Kidney (tissue), 13 donors: ENCODE measurements at regions not wholly inside any gene's neighbourhood (a gene's known extent, or its start where the extent isn't known, plus 50 kb on each side); places are given as distances from the start of the nearest gene placed in this dataset.
A peak's percentile ranks its signal among the peaks of the same experiment; 100 is the strongest.

Source experiments
- DNase-seq, 5 donors: peaks; one replicate each; pipeline ENCODE4 v3.0.0-alpha.2; 2013 to 2020
- FAIRE-seq: peaks from 2 replicates; lab custom pipeline; 2012; peaks lifted over from hg19 to GRCh38; lab: Jason Lieb, UNC
- H3K27ac ChIP-seq, 2 donors: one replicate each; pipeline ENCODE4 v1.7.0; 2013; ENCODE audit warnings: low read depth in 2 of 2, low read length in 2 of 2, inconsistent platforms in 1 of 2
- H3K27me3 ChIP-seq: one replicate; pipeline ENCODE4 v1.7.1; 2013; ENCODE audit warnings: low read length, inconsistent platforms; ENCODE audit not compliant: control insufficient read depth, insufficient read depth
- H3K36me3 ChIP-seq, 3 donors: one replicate each; pipeline versions ENCODE4 v1.7.0 to v1.7.1; 2013; ENCODE audit warnings: low read length in 3 of 3, control low read depth in 1 of 3, inconsistent platforms in 1 of 3; ENCODE audit not compliant: insufficient read depth in 3 of 3, control insufficient read depth in 2 of 3
- H3K4me1 ChIP-seq, 3 donors: one replicate each; pipeline versions ENCODE4 v1.7.0 to v1.7.1; 2013; ENCODE audit warnings: low read length in 3 of 3, inconsistent platforms in 1 of 3, low read depth in 1 of 3; ENCODE audit not compliant: control insufficient read depth in 2 of 3, insufficient read depth in 2 of 3
- H3K4me3 ChIP-seq, 3 donors: one replicate each; pipeline versions ENCODE4 v1.7.0 to v1.8.1; 2013; ENCODE audit warnings: low read length in 3 of 3, control low read depth in 1 of 3, inconsistent platforms in 1 of 3
- H3K9ac ChIP-seq, 3 donors: one replicate each; pipeline versions ENCODE4 v1.7.0 to v1.7.1; 2013; ENCODE audit warnings: low read length in 3 of 3, control low read depth in 1 of 3, inconsistent platforms in 1 of 3
- H3K9me3 ChIP-seq, 3 donors: one replicate each; pipeline versions ENCODE4 v1.7.0 to v1.7.1; 2013; ENCODE audit warnings: low read length in 3 of 3, control low read depth in 1 of 3, inconsistent platforms in 1 of 3; ENCODE audit not compliant: control insufficient read depth in 2 of 3, insufficient read depth in 1 of 3
- intact Hi-C: fragments of 100-400 bp; cut with DNase I; formaldehyde crosslinking; loops from one replicate; pipeline ENCODE4 v1.11.1; 2022
- TF ChIP-seq, protein P1 (sequence below): IDR thresholded peaks from 3 replicates; pipeline ENCODE4 v1.5.1; 2012; ENCODE audit warnings: mild to moderate bottlenecking, moderate library complexity, borderline replicate concordance; ENCODE audit not compliant: insufficient read depth; ENCODE audit errors: extremely low read depth
- donor health status: control.
- donor health status: control.
- donor health status: control.
- donor health status: control.
- donor health status: control.
- donor health status: DM: yes; HTN: yes; CAD: no.
- donor health status: Normal renal cell carcinoma (clear cell type).

- Histone ChIP-seq H3K27ac (no peak overlapping the region), H3K27me3 (no peaks in the 10 kb centered on the region), H3K36me3 (no peaks in the 10 kb centered on the region), H3K9ac (no peak overlapping the region), H3K4me3 (no peak overlapping the region), H3K4me1 (no peaks in the 10 kb centered on the region), H3K9me3 (no peaks in the 10 kb centered on the region)
- DNase-seq (no peak), FAIRE-seq (no peak)
- TF ChIP-seq, protein P1, sequence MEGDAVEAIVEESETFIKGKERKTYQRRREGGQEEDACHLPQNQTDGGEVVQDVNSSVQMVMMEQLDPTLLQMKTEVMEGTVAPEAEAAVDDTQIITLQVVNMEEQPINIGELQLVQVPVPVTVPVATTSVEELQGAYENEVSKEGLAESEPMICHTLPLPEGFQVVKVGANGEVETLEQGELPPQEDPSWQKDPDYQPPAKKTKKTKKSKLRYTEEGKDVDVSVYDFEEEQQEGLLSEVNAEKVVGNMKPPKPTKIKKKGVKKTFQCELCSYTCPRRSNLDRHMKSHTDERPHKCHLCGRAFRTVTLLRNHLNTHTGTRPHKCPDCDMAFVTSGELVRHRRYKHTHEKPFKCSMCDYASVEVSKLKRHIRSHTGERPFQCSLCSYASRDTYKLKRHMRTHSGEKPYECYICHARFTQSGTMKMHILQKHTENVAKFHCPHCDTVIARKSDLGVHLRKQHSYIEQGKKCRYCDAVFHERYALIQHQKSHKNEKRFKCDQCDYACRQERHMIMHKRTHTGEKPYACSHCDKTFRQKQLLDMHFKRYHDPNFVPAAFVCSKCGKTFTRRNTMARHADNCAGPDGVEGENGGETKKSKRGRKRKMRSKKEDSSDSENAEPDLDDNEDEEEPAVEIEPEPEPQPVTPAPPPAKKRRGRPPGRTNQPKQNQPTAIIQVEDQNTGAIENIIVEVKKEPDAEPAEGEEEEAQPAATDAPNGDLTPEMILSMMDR = no peak
- intact Hi-C loops = no loop called here
Observed at GRCh38 chrX:121831601-121832000, 784.2 kb downstream of the GLUD2 start.

- TF ChIP-seq, protein P1 = no peak
- H3K4me3 ChIP-seq = no peak overlapping the region
- H3K27me3 ChIP-seq = no peaks in the 10 kb centered on the region
- FAIRE-seq (no peak), DNase-seq (no peak)
- no peaks in the 10 kb centered on the region for H3K4me1 ChIP-seq
- no peak overlapping the region for H3K27ac ChIP-seq
- no peaks in the 10 kb centered on the region for H3K9me3 ChIP-seq
- intact Hi-C loops = no loop called here
- H3K9ac ChIP-seq = no peak overlapping the region
- H3K36me3 ChIP-seq = no peaks in the 10 kb centered on the region
Observed at GRCh38 chrX:121832446-121832845, 785.0 kb downstream of the GLUD2 start.

DNA sequence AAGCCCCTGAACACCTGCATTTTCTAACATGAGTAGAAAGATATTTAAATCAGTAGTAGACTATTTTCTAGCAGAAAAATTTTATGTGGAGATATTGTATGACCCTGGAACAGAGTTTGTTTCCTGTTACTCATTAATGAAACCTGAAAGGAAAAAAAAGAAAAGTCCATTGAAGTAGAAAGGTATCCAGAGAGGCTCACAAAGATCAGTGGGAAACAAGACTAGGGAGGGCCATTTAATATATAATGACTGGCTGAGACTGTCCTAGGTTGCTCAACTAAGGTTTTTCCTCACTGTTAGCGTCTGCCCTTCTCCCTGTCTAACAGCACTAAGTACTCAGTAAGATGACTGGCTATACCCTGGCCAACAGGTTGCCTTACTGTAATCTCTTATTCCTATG lies 788.6 kb downstream of the GLUD2 start:
- H3K9me3 ChIP-seq = no peaks in the 10 kb centered on the region
- no peaks in the 10 kb centered on the region for H3K36me3 ChIP-seq
- H3K27ac ChIP-seq = no peak overlapping the region
- no peak overlapping the region for H3K9ac ChIP-seq
- no peak overlapping the region for H3K4me3 ChIP-seq
- H3K27me3 ChIP-seq = no peaks in the 10 kb centered on the region
- intact Hi-C loops = no loop called here
- DNase-seq = peak in 2 of 5 donors; percentile 2 to 21
- TF ChIP-seq, protein P1 = no peak
- no peak for FAIRE-seq
- H3K4me1 ChIP-seq = no peaks in the 10 kb centered on the region

DNA sequence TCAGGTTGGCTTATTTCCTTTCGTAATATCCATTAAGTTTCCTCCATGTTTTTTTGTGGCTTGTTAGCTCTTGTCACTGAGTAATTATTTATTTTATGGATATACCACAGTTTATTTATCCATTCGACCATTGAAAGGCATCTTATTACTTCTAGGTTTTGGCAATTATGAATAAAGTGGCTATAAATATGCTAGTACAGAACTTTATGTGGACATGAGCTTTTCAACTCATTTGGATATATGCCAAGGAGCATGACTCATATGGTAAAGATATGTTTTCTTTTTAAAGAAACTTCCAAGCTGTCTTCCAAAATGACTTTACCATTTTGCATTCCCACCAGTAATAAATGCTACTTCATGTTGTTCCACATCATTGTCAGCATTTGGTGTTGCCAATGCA lies 803.6 kb downstream of the GLUD2 start:
- DNase-seq (no peak), FAIRE-seq (no peak)
- Histone ChIP-seq H3K4me3 (no peak overlapping the region), H3K27ac (no peak overlapping the region), H3K36me3 (no peaks in the 10 kb centered on the region), H3K4me1 (no peaks in the 10 kb centered on the region), H3K9me3 (no peaks in the 10 kb centered on the region), H3K27me3 (no peaks in the 10 kb centered on the region), H3K9ac (no peak overlapping the region)
- TF ChIP-seq, protein P1 = no peak
- intact Hi-C loops = no loop called here
